ENCODE measurements at regions not wholly inside any gene's neighbourhood (a gene's known extent, or its start where the extent isn't known, plus 50 kb on each side); places are given as distances from the start of the nearest gene placed in this dataset.

- Histone ChIP-seq H3K4me1 (no peaks in the 10 kb centered on the region), H3K9ac (ENCODE audit: low read depth in 2 of 2, low read length in 2 of 2) (no peak overlapping the region), H3K4me3 (no peak overlapping the region), H3K27ac (no peak overlapping the region), H3K27me3 (no peaks in the 10 kb centered on the region), H3K9me3 (no peaks in the 10 kb centered on the region), H3K36me3 (no peaks in the 10 kb centered on the region)
- DNase-seq, result no peak
- intact Hi-C loops (cut with DNase I), result no loop called here
- no peak for TF ChIP-seq CTCF (IDR thresholded peaks at IDR 0.05)
Measured at GRCh38 chr16:55088098-55088497, 157.4 kb downstream of the IRX5 start.

- Histone ChIP-seq H3K36me3 (no peaks in the 10 kb centered on the region), H3K4me1 (no peaks in the 10 kb centered on the region), H3K27me3 (no peaks in the 10 kb centered on the region), H3K9me3 (no peaks in the 10 kb centered on the region), H3K27ac (no peak overlapping the region), H3K4me3 (no peak overlapping the region), H3K9ac (ENCODE audit: low read depth in 2 of 2, low read length in 2 of 2) (no peak overlapping the region)
- no peak for TF ChIP-seq CTCF (IDR thresholded peaks at IDR 0.05)
- DNase-seq, result no peak
- intact Hi-C loops (cut with DNase I), result no loop called here
Measured at GRCh38 chr16:55089600-55089999, 158.9 kb downstream of the IRX5 start.

DNA sequence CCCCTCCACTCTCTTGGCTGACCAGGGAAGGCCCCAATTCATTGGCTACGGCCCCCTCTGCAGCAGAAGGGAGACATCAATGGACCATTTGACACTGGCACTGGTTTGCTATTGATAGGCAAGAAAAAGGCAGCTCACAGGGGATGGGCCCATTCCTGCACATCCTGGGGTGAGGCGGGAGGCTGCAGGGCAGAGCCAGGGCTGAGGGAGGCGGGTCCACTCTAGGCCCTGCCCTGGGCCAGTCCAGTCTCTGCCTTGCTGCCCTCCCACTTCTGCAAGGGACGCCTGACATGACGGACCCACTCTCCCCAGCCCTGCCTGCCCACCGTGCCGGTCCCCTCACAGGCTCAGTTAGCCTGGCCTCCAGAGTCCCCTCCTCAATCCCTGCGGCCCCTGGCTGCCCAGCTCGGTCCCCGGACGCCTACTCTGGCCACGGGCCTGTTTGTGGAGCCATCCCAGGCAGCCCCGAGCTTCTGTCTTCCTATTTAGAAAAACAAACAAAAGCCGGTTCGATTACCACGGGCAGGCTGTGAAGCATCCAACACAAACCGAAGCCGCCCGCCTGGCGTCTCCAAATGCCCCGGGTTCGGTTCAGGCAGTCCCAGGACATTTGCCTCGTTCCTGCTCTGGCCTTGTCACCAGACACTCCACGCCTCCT lies 160.7 kb downstream of the IRX5 start:
- H3K27me3 ChIP-seq, result no peaks in the 10 kb centered on the region
- intact Hi-C loops (cut with DNase I), result no loop called here
- H3K36me3 ChIP-seq, result no peaks in the 10 kb centered on the region
- no peaks in the 10 kb centered on the region for H3K4me1 ChIP-seq
- no peaks in the 10 kb centered on the region for H3K9me3 ChIP-seq
- TF ChIP-seq CTCF (IDR thresholded peaks at IDR 0.05), result no peak
- H3K9ac ChIP-seq (ENCODE audit: low read depth in 2 of 2, low read length in 2 of 2), result no peak overlapping the region
- H3K4me3 ChIP-seq, result no peak overlapping the region
- DNase-seq, result no peak
- H3K27ac ChIP-seq, result no peak overlapping the region

DNA sequence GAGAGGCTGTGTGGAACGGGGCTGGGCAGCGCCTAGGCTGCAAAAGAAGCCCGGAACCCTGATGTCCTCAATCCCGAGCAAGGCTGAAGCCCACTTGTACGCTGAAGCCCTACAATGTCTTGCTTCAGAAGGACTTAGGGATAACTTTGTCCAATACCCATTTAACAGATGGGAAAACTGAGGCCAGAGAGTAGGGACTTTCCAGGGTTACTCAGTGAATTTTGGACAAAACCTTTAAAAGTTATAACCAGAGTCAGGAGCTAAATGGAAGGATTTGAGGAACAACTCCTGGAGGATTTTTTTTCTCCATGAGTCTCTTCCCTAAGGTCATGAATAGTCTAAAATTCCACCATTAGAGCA lies 161.2 kb downstream of the IRX5 start:
- Histone ChIP-seq H3K9me3 (no peaks in the 10 kb centered on the region), H3K27me3 (no peaks in the 10 kb centered on the region), H3K4me1 (no peaks in the 10 kb centered on the region), H3K9ac (ENCODE audit: low read depth in 2 of 2, low read length in 2 of 2) (no peak overlapping the region), H3K4me3 (no peak overlapping the region), H3K36me3 (no peaks in the 10 kb centered on the region), H3K27ac (no peak overlapping the region)
- DNase-seq, result no peak
- TF ChIP-seq CTCF (IDR thresholded peaks at IDR 0.05), result no peak
- intact Hi-C loops (cut with DNase I), result no loop called here

DNA sequence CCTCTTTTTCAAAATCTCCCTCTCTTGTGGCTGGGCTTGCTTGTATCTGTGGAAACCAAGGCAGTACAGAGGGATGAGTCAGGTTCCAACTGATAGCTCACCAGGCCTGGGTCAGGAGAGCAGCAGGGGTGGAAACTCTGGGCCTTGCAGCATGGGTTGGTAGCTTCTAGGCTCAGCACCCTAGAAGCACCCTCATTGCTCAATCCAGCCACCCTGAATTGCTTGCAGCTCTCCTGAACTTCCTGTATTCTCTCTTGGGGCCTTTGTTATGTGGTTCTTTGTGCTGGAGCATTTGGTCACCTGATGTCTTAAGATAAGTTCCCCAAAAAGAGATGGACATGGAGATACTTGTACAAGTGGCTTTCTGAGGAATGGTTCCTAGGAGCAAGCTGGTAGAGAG lies 169.4 kb downstream of the IRX5 start:
- Histone ChIP-seq H3K27me3 (no peaks in the 10 kb centered on the region), H3K27ac (no peak overlapping the region), H3K9ac (ENCODE audit: low read depth in 2 of 2, low read length in 2 of 2) (no peak overlapping the region), H3K4me3 (no peak overlapping the region), H3K9me3 (no peaks in the 10 kb centered on the region), H3K4me1 (no peaks in the 10 kb centered on the region), H3K36me3 (no peaks in the 10 kb centered on the region)
- TF ChIP-seq CTCF (IDR thresholded peaks at IDR 0.05), result no peak
- intact Hi-C loops (cut with DNase I), result no loop called here
- no peak for DNase-seq
